Gastroesophageal sphincter (tissue), 2 donors: ENCODE measurements at regions not wholly inside any gene's neighbourhood (a gene's known extent, or its start where the extent isn't known, plus 50 kb on each side); places are given as distances from the start of the nearest gene placed in this dataset.

Source experiments
- POLR2A ChIP-seq, 2 donors: fragments of 450-650 bp; IDR thresholded peaks; one replicate each; pipeline ENCODE4 v1.6.1; 2017; ENCODE audit warnings: antibody characterized with exemption in 2 of 2, mild to moderate bottlenecking in 2 of 2, moderate library complexity in 1 of 2
- POLR2AphosphoS5 ChIP-seq: sonication (generic); formaldehyde crosslinking; IDR thresholded peaks from one replicate; pipeline ENCODE4 v1.6.1; 2017; ENCODE audit warnings: antibody characterized with exemption

GRCh38 chr9:82543726-82544125 is 519.2 kb downstream of the RASEF start:
- no peak for TF ChIP-seq POLR2A (IDR thresholded peaks at IDR 0.05)
- no peak for TF ChIP-seq POLR2AphosphoS5
